Esophagus squamous epithelium (tissue), 5 donors: ENCODE measurements at regions not wholly inside any gene's neighbourhood (a gene's known extent, or its start where the extent isn't known, plus 50 kb on each side); places are given as distances from the start of the nearest gene placed in this dataset.
"Not testable (repeated sequence)": the region's sequence is repeated elsewhere in the genome, so short reads cannot be mapped to it uniquely, and the experiment has no call there.

ENCODE experiments used
- DNase-seq: peaks from one replicate; lab custom pipeline; 2025; lab: John Stamatoyannopoulos, UW
- H3K27ac ChIP-seq, 4 donors: fragments of 200-600 bp; sonication (generic); one replicate each; pipeline ENCODE4 v1.5.1; 2016 to 2019; ENCODE audit warnings: mild to moderate bottlenecking in 1 of 4
- H3K27me3 ChIP-seq, 4 donors: fragments of 200-600 bp; sonication (generic); 1 replicate in 3 of 4; 2 replicates in 1 of 4; pipeline versions ENCODE4 v1.5.1 to v1.6.0; 2017 to 2021; ENCODE audit warnings: antibody characterized with exemption in 1 of 4
- H3K36me3 ChIP-seq, 3 donors: fragments of 200-600 bp; sonication (generic); one replicate each; pipeline ENCODE4 v1.5.1; 2016 to 2019
- H3K4me1 ChIP-seq, 3 donors: fragments of 200-600 bp; sonication (generic); one replicate each; pipeline ENCODE4 v1.5.1; 2017 to 2019
- H3K4me3 ChIP-seq, 4 donors: fragments of 200-600 bp; sonication (generic); 1 replicate in 3 of 4; 2 replicates in 1 of 4; pipeline ENCODE4 v1.5.1; 2016 to 2019; ENCODE audit warnings: mild to moderate bottlenecking in 2 of 4, moderate library complexity in 1 of 4
- H3K9me3 ChIP-seq, 3 donors: fragments of 200-600 bp; sonication (generic); one replicate each; pipeline ENCODE4 v1.5.1; 2016 to 2019
- POLR2A ChIP-seq, 4 donors: fragments of 450-650 bp; IDR thresholded peaks; one replicate each; pipeline ENCODE4 v1.6.1; 2017; ENCODE audit warnings: antibody characterized with exemption in 4 of 4, mild to moderate bottlenecking in 4 of 4, moderate library complexity in 3 of 4
- WGBS, 2 donors: methylation state at CpG; one replicate each; pipeline ENCODE4 v1.1.5; 2018; 5-methylcytosine and 5-hydroxymethylcytosine counted together
- intact Hi-C: fragments of 100-400 bp; cut with DNase I; formaldehyde crosslinking; loops from one replicate; pipeline ENCODE4 v1.15.0; 2022
- TF ChIP-seq, protein P1 (sequence below), 6 experiments: fragments of 450-650 bp in 4 of 6; fragments of 200-600 bp in 2 of 6; sonication (generic) in 2 of 6; IDR thresholded peaks; one replicate each; pipeline ENCODE4 v1.5.1; 2016 to 2019; ENCODE audit warnings: antibody characterized with exemption in 6 of 6, mild to moderate bottlenecking in 4 of 6, moderate library complexity in 4 of 6
- donor health status: DM: yes; HTN: yes; CAD: no.

DNA sequence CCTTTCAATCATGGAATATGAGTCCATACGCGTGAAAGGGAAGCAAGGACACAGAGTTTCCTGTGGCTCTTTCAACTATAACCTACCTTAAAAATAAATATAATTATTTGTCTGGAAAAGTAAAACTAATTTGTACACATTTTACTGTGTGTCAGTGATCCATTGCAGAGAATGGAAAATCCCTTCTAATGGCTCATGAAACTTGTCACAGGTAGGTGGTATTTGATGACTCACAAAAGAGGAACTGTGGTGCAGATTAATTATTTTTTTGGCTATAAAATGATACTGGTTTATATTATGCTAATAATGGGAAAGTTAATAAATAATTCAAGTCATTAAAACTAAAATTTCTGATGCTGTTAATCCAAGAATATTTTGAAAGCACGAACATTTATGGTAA, 792.2 kb downstream of the METTL15 start:
- H3K9me3 ChIP-seq = no peaks in the 10 kb centered on the region
- no peak overlapping the region for H3K27ac ChIP-seq
- no peaks in the 10 kb centered on the region for H3K4me1 ChIP-seq
- H3K4me3 ChIP-seq = no peak overlapping the region
- no peaks in the 10 kb centered on the region for H3K36me3 ChIP-seq
- no peaks in the 10 kb centered on the region for H3K27me3 ChIP-seq
- intact Hi-C loops = no loop called here
- TF ChIP-seq, protein P1, sequence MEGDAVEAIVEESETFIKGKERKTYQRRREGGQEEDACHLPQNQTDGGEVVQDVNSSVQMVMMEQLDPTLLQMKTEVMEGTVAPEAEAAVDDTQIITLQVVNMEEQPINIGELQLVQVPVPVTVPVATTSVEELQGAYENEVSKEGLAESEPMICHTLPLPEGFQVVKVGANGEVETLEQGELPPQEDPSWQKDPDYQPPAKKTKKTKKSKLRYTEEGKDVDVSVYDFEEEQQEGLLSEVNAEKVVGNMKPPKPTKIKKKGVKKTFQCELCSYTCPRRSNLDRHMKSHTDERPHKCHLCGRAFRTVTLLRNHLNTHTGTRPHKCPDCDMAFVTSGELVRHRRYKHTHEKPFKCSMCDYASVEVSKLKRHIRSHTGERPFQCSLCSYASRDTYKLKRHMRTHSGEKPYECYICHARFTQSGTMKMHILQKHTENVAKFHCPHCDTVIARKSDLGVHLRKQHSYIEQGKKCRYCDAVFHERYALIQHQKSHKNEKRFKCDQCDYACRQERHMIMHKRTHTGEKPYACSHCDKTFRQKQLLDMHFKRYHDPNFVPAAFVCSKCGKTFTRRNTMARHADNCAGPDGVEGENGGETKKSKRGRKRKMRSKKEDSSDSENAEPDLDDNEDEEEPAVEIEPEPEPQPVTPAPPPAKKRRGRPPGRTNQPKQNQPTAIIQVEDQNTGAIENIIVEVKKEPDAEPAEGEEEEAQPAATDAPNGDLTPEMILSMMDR (IDR thresholded peaks at IDR 0.05) = no peak
- TF ChIP-seq POLR2A (IDR thresholded peaks at IDR 0.05) = no peak
- no peak for DNase-seq
- WGBS, 2 donors = 73 to 89% methylated on average over 3 of the region's 3 CpGs

DNA sequence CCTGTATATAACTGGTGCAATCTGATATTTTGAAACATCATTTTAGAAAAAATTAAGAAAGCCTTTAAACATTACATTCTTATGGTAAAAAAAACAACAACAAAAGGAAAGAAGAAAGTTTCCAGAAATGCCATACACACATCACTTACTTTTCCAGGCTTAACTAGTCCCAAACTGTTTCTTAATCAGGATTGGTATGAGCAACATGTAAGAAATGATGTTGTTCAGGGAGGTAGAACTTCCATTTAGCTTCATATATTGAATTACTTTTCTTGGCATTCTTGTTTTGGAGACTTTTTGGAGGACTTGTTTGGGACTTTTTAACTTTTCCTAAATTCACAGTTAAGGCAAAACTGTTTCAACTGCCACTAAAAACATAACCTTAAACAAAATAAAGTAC, 791.5 kb downstream of the METTL15 start:
- no peaks in the 10 kb centered on the region for H3K9me3 ChIP-seq
- H3K27ac ChIP-seq = no peak overlapping the region
- H3K4me1 ChIP-seq = no peaks in the 10 kb centered on the region
- TF ChIP-seq, protein P1 (IDR thresholded peaks at IDR 0.05) = no peak
- TF ChIP-seq POLR2A (IDR thresholded peaks at IDR 0.05) = no peak
- no peaks in the 10 kb centered on the region for H3K27me3 ChIP-seq
- no peak for DNase-seq
- no peaks in the 10 kb centered on the region for H3K36me3 ChIP-seq
- intact Hi-C loops = no loop called here
- H3K4me3 ChIP-seq = no peak overlapping the region

DNA sequence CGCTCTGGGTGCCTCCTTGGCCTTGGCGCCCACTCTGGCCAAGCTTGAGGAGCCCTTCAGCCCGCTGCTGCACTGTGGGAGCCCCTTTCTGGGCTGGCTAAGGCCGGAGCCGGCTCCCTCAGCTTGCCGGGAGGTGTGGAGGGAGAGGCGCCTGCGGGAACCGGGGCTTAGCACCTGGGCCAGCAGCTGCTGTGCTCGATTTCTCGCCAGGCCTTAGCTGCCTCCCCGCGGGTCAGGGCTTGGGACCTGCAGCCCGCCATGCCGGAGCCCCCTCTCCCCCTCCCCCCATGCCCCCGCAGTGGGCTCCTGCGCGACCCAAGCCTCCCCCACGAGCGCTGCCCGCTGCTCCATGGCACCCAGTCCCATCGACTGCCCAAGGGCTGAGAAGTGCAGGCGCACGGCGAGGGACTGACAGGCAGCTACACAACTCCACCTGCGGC, 782.4 kb downstream of the METTL15 start:
- H3K27me3 ChIP-seq, H3K9me3 ChIP-seq, H3K27ac ChIP-seq, intact Hi-C loops, H3K36me3 ChIP-seq, H3K4me1 ChIP-seq, DNase-seq, H3K4me3 ChIP-seq: not testable (repeated sequence)
- WGBS, 2 donors = 95 to 100% methylated on average over 2 to 3 of the region's 26 CpGs

DNA sequence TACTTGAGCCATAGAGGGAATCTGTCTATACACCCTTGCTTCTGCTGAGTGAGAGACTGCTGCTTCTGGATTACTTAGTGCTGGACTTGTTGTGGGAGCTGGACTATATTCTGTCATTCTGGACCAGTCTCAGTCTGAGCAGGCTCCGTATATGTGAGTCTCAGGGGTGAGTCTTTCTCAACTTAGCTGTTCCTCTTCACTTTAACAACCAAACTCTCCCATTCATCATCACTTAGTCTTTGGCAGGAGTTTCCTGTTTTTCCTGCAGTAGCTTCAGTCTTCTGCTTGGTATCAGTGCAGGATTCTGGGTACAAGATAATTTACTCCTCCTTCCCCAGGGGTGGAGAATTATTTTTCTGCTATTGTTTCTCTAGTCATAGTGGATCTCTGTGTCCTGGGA, 779.5 kb downstream of the METTL15 start:
- H3K9me3 ChIP-seq = no peaks in the 10 kb centered on the region
- H3K36me3 ChIP-seq = no peaks in the 10 kb centered on the region
- no peak for DNase-seq
- H3K27ac ChIP-seq = no peak overlapping the region
- H3K27me3 ChIP-seq = no peaks in the 10 kb centered on the region
- 67% methylated on average over 1 of the region's 1 CpG for WGBS, 2 donors
- no peaks in the 10 kb centered on the region for H3K4me1 ChIP-seq
- H3K4me3 ChIP-seq = no peak overlapping the region
- TF ChIP-seq, protein P1 (IDR thresholded peaks at IDR 0.05) = no peak
- TF ChIP-seq POLR2A (IDR thresholded peaks at IDR 0.05) = no peak
- intact Hi-C loops = no loop called here

DNA sequence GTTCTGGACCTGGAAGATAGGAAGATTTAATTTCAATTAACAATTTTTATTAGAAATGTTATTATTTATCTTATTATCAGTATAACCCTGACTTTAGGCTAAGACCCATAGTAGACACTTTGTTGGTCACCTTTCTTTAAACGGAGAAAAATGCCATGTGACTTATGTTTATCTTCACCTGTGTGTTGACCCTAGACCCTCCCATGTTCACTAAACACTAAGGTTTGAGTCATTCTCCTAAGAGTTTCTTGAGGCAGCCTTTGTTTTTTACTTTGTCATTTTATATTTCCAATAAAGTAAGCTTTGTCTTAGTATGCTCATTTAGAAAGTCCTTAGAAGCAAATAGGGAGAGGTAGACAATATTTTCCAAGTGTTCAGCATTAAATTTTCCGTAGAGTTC, 771.7 kb downstream of the METTL15 start:
- no peak for TF ChIP-seq POLR2A (IDR thresholded peaks at IDR 0.05)
- TF ChIP-seq, protein P1 (IDR thresholded peaks at IDR 0.05) = no peak
- H3K4me1 ChIP-seq = no peaks in the 10 kb centered on the region
- H3K27me3 ChIP-seq = no peaks in the 10 kb centered on the region
- intact Hi-C loops = no loop called here
- no peaks in the 10 kb centered on the region for H3K9me3 ChIP-seq
- DNase-seq = no peak
- H3K27ac ChIP-seq = no peak overlapping the region
- 68 to 84% methylated on average over 2 of the region's 2 CpGs for WGBS, 2 donors
- no peak overlapping the region for H3K4me3 ChIP-seq
- no peaks in the 10 kb centered on the region for H3K36me3 ChIP-seq

DNA sequence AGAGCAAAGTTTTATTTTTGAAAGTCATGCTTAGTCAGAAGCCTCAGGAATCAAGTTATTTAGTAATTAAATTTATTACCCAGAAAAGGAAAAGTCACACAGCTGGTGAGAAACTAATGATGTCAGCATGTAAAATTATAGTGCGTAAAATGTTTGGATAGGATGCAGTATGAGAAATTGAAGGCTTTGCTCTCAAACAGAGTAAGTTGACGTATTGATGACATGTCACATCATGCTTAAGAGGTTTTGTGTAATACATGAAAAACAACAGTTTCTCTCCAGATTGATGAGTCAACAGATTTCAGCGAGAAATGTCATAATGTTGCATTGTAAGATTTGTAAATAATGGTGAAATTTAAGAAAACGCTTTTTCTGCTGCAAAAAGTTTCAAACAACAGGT, 769.8 kb downstream of the METTL15 start:
- 39 to 58% methylated on average over 4 of the region's 4 CpGs for WGBS, 2 donors
- DNase-seq = no peak
- Histone ChIP-seq H3K27me3 (no peaks in the 10 kb centered on the region), H3K36me3 (no peaks in the 10 kb centered on the region), H3K27ac (no peak overlapping the region), H3K4me1 (no peaks in the 10 kb centered on the region), H3K4me3 (no peak overlapping the region), H3K9me3 (no peaks in the 10 kb centered on the region)
- no peak for TF ChIP-seq POLR2A (IDR thresholded peaks at IDR 0.05)
- TF ChIP-seq, protein P1 (IDR thresholded peaks at IDR 0.05) = no peak
- intact Hi-C loops = no loop called here
